ENCODE measurements at regions not wholly inside any gene's neighbourhood (a gene's known extent, or its start where the extent isn't known, plus 50 kb on each side); places are given as distances from the start of the nearest gene placed in this dataset.

DNA sequence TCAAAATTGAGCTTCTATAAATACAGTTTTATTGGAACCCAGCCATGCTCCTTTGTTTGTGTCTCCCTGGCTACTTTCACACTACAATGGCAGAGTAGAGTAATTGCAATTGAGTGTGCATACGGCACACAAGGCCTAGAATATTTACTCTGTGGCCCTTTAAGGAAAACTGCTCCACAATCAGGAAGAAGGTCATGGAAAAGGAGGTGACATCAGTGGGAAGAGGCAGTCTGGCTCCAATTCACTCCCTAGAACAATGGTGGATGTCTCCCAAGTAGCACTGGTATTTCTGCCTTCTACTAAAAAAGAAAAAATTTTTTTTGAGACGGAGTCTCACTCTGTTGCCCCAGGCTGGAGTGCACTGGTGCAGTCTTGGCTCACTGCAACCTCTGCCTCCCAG lies 51.3 kb downstream of the KRTAP19-8 start:
- no peak overlapping the region for H3K4me3 Mint-ChIP-seq
- peaks cover 0 to 3% (median 0%) of the 10 kb centered on the region in 3 donors for H3K27me3 Mint-ChIP-seq
- DNase-seq (no peak), ATAC-seq (ENCODE audit: low read depth in 2 of 2) (no peak)
- no peaks in the 10 kb centered on the region for H3K36me3 Mint-ChIP-seq
- peaks cover 0 to 2% (median 0%) of the 10 kb centered on the region in 7 donors for H3K9me3 Mint-ChIP-seq
- H3K27ac Mint-ChIP-seq: no peak overlapping the region
- H3K4me1 Mint-ChIP-seq: no peaks in the 10 kb centered on the region

DNA sequence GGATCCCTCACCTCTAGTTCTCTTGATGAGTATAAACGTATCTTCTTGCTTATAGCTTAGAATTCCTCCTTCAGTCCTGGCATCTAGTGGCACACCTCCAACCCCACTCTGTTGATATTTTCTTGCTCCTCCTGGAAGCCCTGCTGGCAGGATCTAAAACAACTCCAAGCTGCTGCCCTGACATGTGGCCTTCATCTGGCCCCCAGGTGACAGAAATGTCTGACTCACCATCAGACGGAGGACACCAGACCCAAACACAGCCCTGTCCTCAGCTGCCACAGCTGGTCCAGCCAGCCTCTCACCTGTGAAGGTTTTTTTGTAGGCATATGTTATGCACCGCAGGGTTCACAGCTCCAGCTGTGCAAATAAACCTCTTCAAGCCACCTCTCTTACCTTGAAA lies 53.4 kb downstream of the KRTAP19-8 start:
- no peak overlapping the region for H3K4me3 Mint-ChIP-seq
- peaks cover 0 to 4% (median 3%) of the 10 kb centered on the region in 3 donors for H3K4me1 Mint-ChIP-seq
- H3K27ac Mint-ChIP-seq: peak overlapping the region in 1 of 6 donors; percentile 41

DNA sequence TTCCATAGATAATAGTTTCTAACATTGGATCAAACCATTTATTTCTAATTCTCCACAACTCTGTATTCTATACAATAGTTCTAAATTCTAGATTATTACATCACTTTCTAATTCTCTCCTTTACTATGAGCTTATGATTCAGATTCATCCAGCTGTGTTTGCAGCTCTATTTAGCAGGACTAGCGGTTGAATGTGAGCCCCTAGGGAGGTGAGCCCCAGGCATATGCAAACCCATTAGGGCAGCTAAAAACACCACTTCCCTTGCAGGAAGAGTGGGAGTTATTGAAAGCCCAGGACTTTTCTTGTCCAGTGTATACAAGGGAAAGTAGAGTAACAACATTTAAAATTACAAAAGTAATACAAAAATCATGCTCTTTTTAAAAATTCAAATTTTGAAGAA lies 56.9 kb downstream of the KRTAP19-8 start:
- DNase-seq (no peak), ATAC-seq (ENCODE audit: low read depth in 2 of 2) (no peak)
- Mint-ChIP-seq H3K4me3 (no peak overlapping the region), H3K9me3 (peaks cover 0 to 2% (median 0%) of the 10 kb centered on the region in 7 donors), H3K27ac (peak overlapping the region in 1 of 6 donors; percentile 23), H3K27me3 (peaks cover 0 to 3% (median 0%) of the 10 kb centered on the region in 3 donors), H3K36me3 (no peaks in the 10 kb centered on the region), H3K4me1 (peaks cover 7 to 15% (median 12%) of the 10 kb centered on the region in 3 donors)

More for the DNA sequence above, 53.4 kb downstream of the KRTAP19-8 start:
- Mint-ChIP-seq H3K27me3 (peaks cover 0 to 3% (median 0%) of the 10 kb centered on the region in 3 donors), H3K36me3 (no peaks in the 10 kb centered on the region), H3K9me3 (peaks cover 0 to 2% (median 0%) of the 10 kb centered on the region in 7 donors)
- no peak for ATAC-seq (ENCODE audit: low read depth in 2 of 2)
- no peak for DNase-seq

DNA sequence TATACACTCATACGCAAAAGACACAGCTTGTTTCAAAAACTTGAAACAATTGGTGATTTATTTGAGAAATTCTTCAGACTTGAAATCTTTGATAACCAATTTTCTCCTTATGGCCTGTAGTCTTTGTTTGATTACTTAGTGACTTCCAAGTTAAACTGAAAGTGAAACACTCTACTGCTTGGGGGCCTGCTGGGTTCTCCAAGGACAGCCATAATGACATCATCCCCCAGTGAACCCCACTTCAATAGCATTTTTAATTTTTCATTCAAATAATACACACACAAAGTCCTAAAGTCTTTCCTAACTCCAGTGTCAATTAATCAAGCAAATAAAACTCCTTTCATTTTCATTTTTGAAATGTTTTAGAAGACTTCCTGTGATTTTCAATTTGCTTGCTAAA lies 59.2 kb downstream of the KRTAP19-8 start:
- Mint-ChIP-seq H3K36me3 (no peaks in the 10 kb centered on the region), H3K27ac (peak overlapping the region in 3 of 6 donors; percentile 23 to 56 (median 49)), H3K4me3 (peak overlapping the region in 4 of 8 donors; percentile 2 to 31 (median 18)), H3K9me3 (no peaks in the 10 kb centered on the region), H3K4me1 (peaks cover 7 to 15% (median 12%) of the 10 kb centered on the region in 3 donors), H3K27me3 (no peaks in the 10 kb centered on the region)
- DNase-seq (no peak), ATAC-seq (ENCODE audit: low read depth in 2 of 2) (no peak)

DNA sequence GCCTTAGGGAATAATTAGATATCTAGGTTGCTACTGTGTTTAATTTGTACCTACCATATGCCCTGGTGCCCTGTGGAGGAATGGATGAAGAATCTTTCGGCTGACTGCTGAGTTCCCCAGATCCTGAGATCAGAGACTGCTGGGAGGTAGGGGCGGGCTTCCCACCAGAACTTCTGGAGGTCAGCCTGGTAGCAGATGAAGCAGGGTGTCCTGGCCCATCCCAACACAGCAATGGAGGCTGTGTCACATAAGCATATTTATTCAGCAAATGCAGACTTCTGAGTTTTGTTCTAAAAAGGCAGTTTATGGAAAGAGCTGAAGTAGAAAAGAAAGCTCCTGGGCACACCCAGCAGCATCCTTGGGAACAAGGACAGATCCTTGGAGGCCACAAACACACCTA lies 74.0 kb downstream of the KRTAP19-8 start:
- no peaks in the 10 kb centered on the region for H3K36me3 Mint-ChIP-seq
- ATAC-seq (ENCODE audit: low read depth in 2 of 2) (no peak), DNase-seq (no peak)

DNA sequence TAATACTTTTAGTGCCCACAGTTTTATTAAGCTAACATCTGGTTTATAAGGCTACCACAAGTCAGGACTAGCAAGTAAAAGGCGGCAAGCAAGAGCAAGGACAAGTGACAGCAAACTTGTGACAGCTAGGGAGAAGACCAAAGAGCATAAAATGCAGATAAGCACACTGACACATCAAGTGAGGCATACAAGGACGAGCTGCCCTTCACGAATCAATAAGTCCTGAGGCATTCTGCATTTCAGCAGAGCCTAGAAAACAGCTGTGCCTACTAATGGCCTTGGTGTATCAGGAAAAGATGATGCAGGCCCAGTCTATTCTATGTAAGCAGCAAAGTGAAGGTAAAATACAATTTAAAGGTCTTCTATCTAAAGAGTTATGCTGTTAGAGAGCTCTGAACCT lies 74.8 kb downstream of the KRTAP19-8 start:
- ATAC-seq (ENCODE audit: low read depth in 2 of 2): no peak
- no peaks in the 10 kb centered on the region for H3K36me3 Mint-ChIP-seq
- no peaks in the 10 kb centered on the region for H3K9me3 Mint-ChIP-seq
- no peak overlapping the region for H3K4me3 Mint-ChIP-seq
- H3K27ac Mint-ChIP-seq: no peak overlapping the region
- H3K4me1 Mint-ChIP-seq: no peaks in the 10 kb centered on the region
- H3K27me3 Mint-ChIP-seq: peaks cover 0 to 5% (median 3%) of the 10 kb centered on the region in 3 donors
- no peak for DNase-seq

More for the DNA sequence above, 74.0 kb downstream of the KRTAP19-8 start:
- no peak overlapping the region for H3K27ac Mint-ChIP-seq
- H3K9me3 Mint-ChIP-seq: peaks cover 0 to 4% (median 0%) of the 10 kb centered on the region in 7 donors
- no peaks in the 10 kb centered on the region for H3K4me1 Mint-ChIP-seq
- peaks cover 0 to 5% (median 3%) of the 10 kb centered on the region in 3 donors for H3K27me3 Mint-ChIP-seq
- H3K4me3 Mint-ChIP-seq: no peak overlapping the region

DNA sequence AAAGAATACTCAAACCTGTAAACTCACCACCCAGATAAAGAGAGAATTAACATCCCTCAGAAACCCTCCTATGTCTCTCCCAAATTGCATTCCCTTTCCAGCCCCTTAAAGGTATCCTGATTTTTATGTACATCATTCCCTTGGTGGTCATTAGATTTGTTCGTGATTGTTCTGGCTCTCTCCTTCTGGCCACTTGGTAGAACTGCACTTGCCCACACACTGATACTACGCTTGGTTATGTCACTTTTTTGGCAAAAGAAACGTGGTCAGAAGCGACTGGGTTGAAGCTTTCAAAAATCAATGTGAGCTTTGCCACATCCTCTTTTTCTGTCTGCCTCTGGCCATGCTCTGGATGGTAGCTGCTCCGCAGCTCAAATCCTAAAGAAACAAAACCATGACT lies 76.3 kb downstream of the KRTAP19-8 start:
- Mint-ChIP-seq H3K4me1 (no peaks in the 10 kb centered on the region), H3K36me3 (no peaks in the 10 kb centered on the region), H3K27ac (no peak overlapping the region), H3K4me3 (no peak overlapping the region), H3K27me3 (peaks cover 0 to 3% (median 0%) of the 10 kb centered on the region in 3 donors), H3K9me3 (peaks cover 0 to 2% (median 0%) of the 10 kb centered on the region in 7 donors)
- no peak for DNase-seq
- ATAC-seq (ENCODE audit: low read depth in 2 of 2): no peak

DNA sequence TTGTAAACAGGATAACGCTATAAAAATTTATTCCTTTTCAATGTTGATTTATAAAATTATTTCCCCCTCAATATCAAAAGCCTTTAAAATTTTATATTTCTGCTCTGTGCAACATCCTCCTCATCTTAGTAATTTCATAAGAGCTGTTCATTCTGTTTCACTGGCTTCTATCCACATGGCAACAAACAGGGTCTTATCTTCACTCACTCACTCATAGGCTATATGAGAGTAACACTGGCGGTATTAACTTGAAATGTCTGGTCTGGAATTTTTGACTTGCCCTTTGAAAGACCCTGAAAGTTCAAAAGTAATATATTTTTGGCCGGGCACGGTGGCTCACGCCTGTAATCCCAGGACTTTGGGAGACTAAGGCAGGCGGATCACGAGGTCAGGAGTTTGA lies 77.4 kb upstream of the KRTAP11-1 start:
- no peak for DNase-seq
- no peaks in the 10 kb centered on the region for H3K36me3 Mint-ChIP-seq

DNA sequence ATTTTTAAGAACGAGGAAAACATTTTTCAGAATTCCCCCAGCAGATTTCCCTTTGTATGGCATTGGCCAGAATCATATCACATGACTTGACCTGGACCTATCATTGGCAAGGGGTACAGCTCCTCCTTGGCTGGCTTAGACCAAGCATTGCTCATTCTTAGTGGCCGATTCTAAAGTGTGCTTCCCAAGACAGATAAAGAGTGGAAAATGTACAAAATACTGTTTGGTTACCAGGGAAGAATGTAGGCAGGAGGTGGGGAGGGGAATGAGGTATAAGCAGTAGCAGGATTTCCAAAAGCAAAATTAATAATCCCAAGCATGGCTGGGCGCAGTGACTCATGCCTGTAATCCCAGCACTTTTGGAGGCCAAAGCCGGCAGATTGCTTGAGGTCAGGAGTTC lies 75.6 kb upstream of the KRTAP11-1 start:
- no peak for DNase-seq
- no peak overlapping the region for H3K4me3 Mint-ChIP-seq

More for the DNA sequence above, 77.4 kb upstream of the KRTAP11-1 start:
- Mint-ChIP-seq H3K27ac (no peak overlapping the region), H3K27me3 (peaks cover 0 to 10% (median 3%) of the 10 kb centered on the region in 3 donors), H3K9me3 (peaks cover 0 to 6% (median 0%) of the 10 kb centered on the region in 7 donors), H3K4me3 (no peak overlapping the region), H3K4me1 (no peaks in the 10 kb centered on the region)
- no peak for ATAC-seq (ENCODE audit: low read depth in 2 of 2)

DNA sequence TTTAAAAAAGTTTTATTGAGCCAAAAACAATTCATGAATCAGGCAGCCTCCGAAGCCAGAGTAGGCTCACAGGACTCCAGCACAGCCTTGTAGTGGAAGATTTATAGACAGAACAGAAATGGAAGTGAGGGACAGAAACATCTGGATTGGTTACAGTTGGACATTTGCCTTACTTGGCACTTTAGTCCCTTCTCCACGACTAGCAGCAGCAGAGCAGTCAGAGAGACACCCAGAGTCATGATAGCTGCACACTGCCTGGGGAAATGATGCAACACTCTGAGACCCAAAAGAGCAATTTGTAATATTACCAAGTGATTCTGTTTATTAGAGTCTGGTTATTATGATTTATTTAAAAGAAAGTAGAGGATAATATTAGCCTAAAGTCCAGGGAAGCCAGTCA lies 72.2 kb upstream of the KRTAP11-1 start:
- peaks cover 0 to 8% (median 0%) of the 10 kb centered on the region in 7 donors for H3K9me3 Mint-ChIP-seq
- H3K4me1 Mint-ChIP-seq: no peaks in the 10 kb centered on the region
- no peak overlapping the region for H3K27ac Mint-ChIP-seq
- no peaks in the 10 kb centered on the region for H3K36me3 Mint-ChIP-seq
- no peak overlapping the region for H3K4me3 Mint-ChIP-seq
- H3K27me3 Mint-ChIP-seq: peaks cover 0 to 10% (median 0%) of the 10 kb centered on the region in 3 donors
- DNase-seq: no peak
- no peak for ATAC-seq (ENCODE audit: low read depth in 2 of 2)

More for the DNA sequence above, 75.6 kb upstream of the KRTAP11-1 start:
- peaks cover 0 to 6% (median 0%) of the 10 kb centered on the region in 7 donors for H3K9me3 Mint-ChIP-seq
- no peaks in the 10 kb centered on the region for H3K4me1 Mint-ChIP-seq
- no peak for ATAC-seq (ENCODE audit: low read depth in 2 of 2)
- H3K27ac Mint-ChIP-seq: no peak overlapping the region
- no peaks in the 10 kb centered on the region for H3K36me3 Mint-ChIP-seq
- H3K27me3 Mint-ChIP-seq: peaks cover 0 to 10% (median 1%) of the 10 kb centered on the region in 3 donors

DNA sequence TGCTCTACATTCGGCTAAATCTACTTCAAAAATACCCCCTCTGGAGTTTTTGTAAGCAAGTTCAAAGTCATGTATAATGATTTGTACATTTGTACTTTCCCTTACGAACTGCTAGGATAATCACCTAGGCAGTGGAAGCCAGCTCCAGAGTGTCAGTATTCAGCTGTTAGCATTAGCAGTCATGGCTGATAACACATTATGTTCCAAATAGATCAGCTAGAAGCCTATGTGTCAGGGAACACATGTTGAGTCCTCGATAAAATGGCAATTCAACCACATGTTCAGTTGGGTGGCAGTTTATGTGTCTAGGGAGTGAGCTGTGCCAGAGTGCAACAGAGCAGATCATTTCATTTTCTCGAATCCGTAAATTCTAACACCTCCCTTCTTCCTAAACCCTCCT lies 65.8 kb upstream of the KRTAP11-1 start:
- DNase-seq (no peak), ATAC-seq (ENCODE audit: low read depth in 2 of 2) (no peak)
- Mint-ChIP-seq H3K4me1 (no peaks in the 10 kb centered on the region), H3K36me3 (no peaks in the 10 kb centered on the region), H3K27me3 (no peaks in the 10 kb centered on the region), H3K4me3 (no peak overlapping the region), H3K27ac (no peak overlapping the region), H3K9me3 (peaks cover 2 to 9% (median 4%) of the 10 kb centered on the region in 7 donors)

DNA sequence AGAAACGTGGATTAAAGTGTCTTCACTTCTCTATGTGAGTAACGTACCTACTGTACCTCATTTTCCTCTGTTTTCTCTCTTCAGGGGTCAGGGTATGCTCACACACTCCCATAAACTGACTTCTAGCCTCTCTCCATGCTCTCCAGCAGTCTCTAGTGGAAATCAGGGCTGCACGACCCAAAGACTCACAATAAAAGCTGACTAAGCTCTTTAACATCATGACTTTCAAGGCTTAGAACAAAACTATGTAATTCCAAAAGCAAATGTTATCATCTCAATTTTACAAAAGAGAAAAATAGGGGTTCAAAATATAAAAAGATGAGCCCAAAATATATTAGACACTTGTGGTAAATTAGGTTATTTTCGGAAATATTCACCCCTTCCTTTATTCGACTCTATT lies 62.5 kb upstream of the KRTAP11-1 start:
- H3K9me3 Mint-ChIP-seq: peaks cover 0 to 9% (median 4%) of the 10 kb centered on the region in 7 donors
- no peaks in the 10 kb centered on the region for H3K36me3 Mint-ChIP-seq
- ATAC-seq (ENCODE audit: low read depth in 2 of 2) (no peak), DNase-seq (no peak)
- no peaks in the 10 kb centered on the region for H3K27me3 Mint-ChIP-seq
- no peak overlapping the region for H3K27ac Mint-ChIP-seq
- H3K4me1 Mint-ChIP-seq: no peaks in the 10 kb centered on the region
- no peak overlapping the region for H3K4me3 Mint-ChIP-seq

DNA sequence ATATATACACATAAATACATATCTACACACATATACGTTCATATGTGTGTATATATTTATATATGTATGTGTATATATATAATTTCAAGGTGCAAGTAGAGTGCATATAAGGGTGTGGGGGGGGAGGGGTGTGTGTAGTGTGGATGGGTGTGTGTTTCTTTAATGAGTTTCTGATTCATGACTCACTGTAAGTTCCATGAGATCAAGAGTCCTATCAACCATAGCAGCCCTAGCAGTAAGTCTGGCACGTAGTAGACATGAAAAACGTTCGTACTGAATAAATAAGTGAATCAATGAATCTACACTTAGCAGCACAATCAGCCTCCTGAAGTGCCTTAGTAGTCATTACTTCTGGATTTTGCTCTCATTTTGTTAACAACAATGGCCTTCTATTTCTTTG lies 61.9 kb upstream of the KRTAP11-1 start:
- no peaks in the 10 kb centered on the region for H3K36me3 Mint-ChIP-seq
- H3K9me3 Mint-ChIP-seq: peaks cover 0 to 9% (median 5%) of the 10 kb centered on the region in 7 donors
- ATAC-seq (ENCODE audit: low read depth in 2 of 2): no peak
- DNase-seq: no peak
- H3K4me3 Mint-ChIP-seq: no peak overlapping the region
- no peaks in the 10 kb centered on the region for H3K27me3 Mint-ChIP-seq
- H3K4me1 Mint-ChIP-seq: no peaks in the 10 kb centered on the region
- no peak overlapping the region for H3K27ac Mint-ChIP-seq

DNA sequence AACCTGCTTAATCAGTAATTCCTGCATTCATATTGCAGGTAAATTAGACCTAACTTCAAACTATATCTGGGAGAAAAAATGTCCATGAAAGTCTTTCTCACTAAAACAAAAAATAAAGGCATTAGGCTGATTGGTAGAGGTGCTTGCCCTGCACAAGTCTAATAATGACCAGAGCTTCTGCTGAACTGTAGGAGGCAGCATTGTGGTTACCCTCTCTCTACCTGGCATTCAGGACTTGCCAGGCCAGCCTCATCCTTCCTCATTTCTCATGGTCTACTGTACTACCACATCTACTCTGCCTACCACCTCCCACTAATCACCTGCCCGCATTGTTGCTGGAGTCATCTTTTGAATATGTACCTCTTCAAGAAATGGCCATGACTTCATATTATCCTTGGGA lies 60.8 kb upstream of the KRTAP11-1 start:
- ATAC-seq (ENCODE audit: low read depth in 2 of 2) (no peak), DNase-seq (no peak)
- no peaks in the 10 kb centered on the region for H3K27me3 Mint-ChIP-seq
- H3K9me3 Mint-ChIP-seq: peaks cover 0 to 18% (median 10%) of the 10 kb centered on the region in 7 donors
- no peaks in the 10 kb centered on the region for H3K36me3 Mint-ChIP-seq
- no peak overlapping the region for H3K4me3 Mint-ChIP-seq
- no peaks in the 10 kb centered on the region for H3K4me1 Mint-ChIP-seq
- no peak overlapping the region for H3K27ac Mint-ChIP-seq

DNA sequence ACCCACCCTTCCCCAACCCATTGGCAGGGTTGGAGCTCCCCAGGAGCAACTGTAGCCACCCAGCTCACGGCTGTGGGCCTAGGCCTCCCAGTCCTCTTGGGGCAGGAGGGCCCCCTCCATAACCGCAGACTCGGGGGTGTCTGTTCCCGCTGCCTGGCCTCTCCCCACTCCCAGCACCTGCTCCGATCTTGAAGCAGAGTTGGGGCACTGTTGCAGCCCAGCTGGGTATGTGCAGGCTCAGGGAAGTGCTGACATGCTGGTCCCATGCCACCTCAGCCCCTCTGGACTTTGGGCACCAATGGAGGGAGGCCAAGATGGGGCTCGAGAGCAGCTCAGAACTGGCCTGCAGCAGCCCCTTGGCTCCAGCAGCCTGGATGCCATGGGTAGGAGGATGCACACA lies 54.8 kb upstream of the KRTAP11-1 start:
- H3K9me3 Mint-ChIP-seq: peaks cover 3 to 32% (median 10%) of the 10 kb centered on the region in 7 donors
- no peak for ATAC-seq (ENCODE audit: low read depth in 2 of 2)

More for the DNA sequence above, 54.8 kb upstream of the KRTAP11-1 start:
- no peaks in the 10 kb centered on the region for H3K4me1 Mint-ChIP-seq
- no peak overlapping the region for H3K4me3 Mint-ChIP-seq
- H3K27me3 Mint-ChIP-seq: no peaks in the 10 kb centered on the region
- no peak overlapping the region for H3K27ac Mint-ChIP-seq
- no peak for DNase-seq
- no peaks in the 10 kb centered on the region for H3K36me3 Mint-ChIP-seq

Measured in naive B cell (primary cell).